Transverse colon (tissue), 4 donors: ENCODE measurements at regions not wholly inside any gene's neighbourhood (a gene's known extent, or its start where the extent isn't known, plus 50 kb on each side); places are given as distances from the start of the nearest gene placed in this dataset.

Experiments used
- DNase-seq: peaks from one replicate; pipeline ENCODE4 v3.0.0-alpha.2; 2019
- H3K27ac ChIP-seq, 4 donors: fragments of 200-600 bp; sonication (generic); 2 replicates each; pipeline ENCODE4 v1.5.1; 2016 to 2018; ENCODE audit warnings: inconsistent platforms in 4 of 4
- H3K27me3 ChIP-seq: fragments of 200-600 bp; sonication (generic); 2 replicates; pipeline ENCODE4 v1.5.1; 2017; ENCODE audit warnings: inconsistent platforms
- H3K36me3 ChIP-seq, 4 donors: fragments of 200-600 bp; sonication (generic); 2 replicates each; pipeline ENCODE4 v1.5.1; 2017 to 2019; ENCODE audit warnings: inconsistent platforms in 4 of 4
- H3K4me1 ChIP-seq, 4 donors: fragments of 200-600 bp; sonication (generic); 2 replicates each; pipeline ENCODE4 v1.5.1; 2017 to 2020; ENCODE audit warnings: inconsistent platforms in 4 of 4
- H3K4me3 ChIP-seq, 4 donors: fragments of 200-600 bp; sonication (generic); 1 replicate in 1 of 4; 2 replicates in 3 of 4; pipeline versions ENCODE4 v1.5.1 to v1.6.1; 2017 to 2019; ENCODE audit warnings: inconsistent platforms in 4 of 4
- H3K9me3 ChIP-seq, 2 donors: fragments of 200-600 bp; sonication (generic); 2 replicates each; pipeline ENCODE4 v1.5.1; 2017 to 2019; ENCODE audit warnings: inconsistent platforms in 2 of 2
- EP300 ChIP-seq: sonication (generic); formaldehyde crosslinking; IDR thresholded peaks from one replicate; pipeline ENCODE4 v1.6.1; 2017; ENCODE audit warnings: antibody characterized with exemption, low read depth
- POLR2A ChIP-seq: fragments of 450-650 bp; IDR thresholded peaks from one replicate; pipeline ENCODE4 v1.6.1; 2016; ENCODE audit warnings: antibody characterized with exemption, mild to moderate bottlenecking, moderate library complexity
- POLR2AphosphoS5 ChIP-seq, 3 donors: sonication (generic); formaldehyde crosslinking; IDR thresholded peaks; one replicate each; pipeline ENCODE4 v1.6.1; 2016; ENCODE audit warnings: antibody characterized with exemption in 3 of 3
- WGBS, 2 donors: methylation state at CpG; one replicate each; pipeline ENCODE4 v1.1.5; 2018; ENCODE audit warnings: low coverage in 1 of 2; 5-methylcytosine and 5-hydroxymethylcytosine counted together
- in situ Hi-C, 4 donors: fragments of 200-750 bp; cut with MboI; loops; one replicate each; pipeline versions ENCODE4 v1.15.0 to v1.15.1; 2017; ENCODE audit warnings: low sequenced_read_pairs in 3 of 4, low pct_ligation_motif_present in 1 of 4, low pct_unique_long_range_greater_than_20kb in 1 of 4
- intact Hi-C: fragments of 100-400 bp; cut with DNase I; formaldehyde crosslinking; loops from one replicate; pipeline ENCODE4 v1.15.1; 2023; ENCODE audit warnings: low total_unique reads
- TF ChIP-seq, protein P1 (sequence below), 5 experiments: fragments of 200-600 bp in 3 of 5; fragments of 450-650 bp in 2 of 5; sonication (generic) in 3 of 5; IDR thresholded peaks; 1 replicate in 2 of 5; 2 replicates in 3 of 5; pipeline ENCODE4 v1.5.1; 2016 to 2017; ENCODE audit warnings: antibody characterized with exemption in 5 of 5, inconsistent platforms in 3 of 5, mild to moderate bottlenecking in 2 of 5, moderate library complexity in 1 of 5

DNA sequence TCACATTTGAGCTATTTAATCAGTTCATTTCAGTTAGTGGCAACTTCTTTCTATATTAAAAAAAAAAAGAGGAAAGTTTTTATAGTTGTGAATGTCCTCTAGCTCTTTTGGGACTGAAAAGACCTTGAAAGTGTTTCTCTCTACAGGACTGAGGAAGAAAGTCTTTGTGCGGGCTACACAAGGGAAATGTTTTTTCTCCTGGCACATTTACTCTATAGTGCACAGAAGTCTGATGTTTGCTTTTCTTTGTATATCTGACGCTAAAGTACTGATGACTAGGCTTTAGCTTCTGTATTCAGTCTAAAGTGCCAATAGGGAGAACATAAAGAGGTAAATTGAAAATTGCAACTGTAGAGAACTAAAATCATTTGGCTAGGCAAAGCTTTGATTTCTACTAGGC, 737.4 kb upstream of the LUZP2 start:
- in situ Hi-C loops (no loop called here), intact Hi-C loops (loop anchor here (5.0 kb wide), 1 partner anchor 282 kb away; no protein-coding TSS in a partner anchor)

DNA sequence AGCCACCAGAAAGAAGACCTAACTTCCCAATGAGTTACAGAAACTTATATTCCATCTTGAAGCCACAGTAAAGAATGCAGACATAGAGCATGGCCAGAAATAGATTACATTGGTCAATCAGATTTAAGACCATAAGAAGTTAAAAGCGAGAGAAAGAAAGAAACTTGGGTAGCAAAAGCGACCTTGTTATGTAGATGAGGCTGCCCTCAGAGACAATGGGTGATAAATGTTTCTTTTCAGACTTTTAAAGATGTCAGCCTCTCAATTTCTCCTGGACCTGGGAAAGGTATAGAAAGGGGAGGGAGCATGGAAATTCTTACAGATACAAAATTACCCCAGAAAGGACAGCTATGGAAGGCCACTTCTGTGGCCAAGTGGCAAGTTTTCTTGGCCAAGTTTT, 732.6 kb upstream of the LUZP2 start:
- H3K36me3 ChIP-seq, result no peaks in the 10 kb centered on the region
- H3K4me3 ChIP-seq, result no peak overlapping the region
- H3K27ac ChIP-seq, result no peak overlapping the region
- WGBS, 2 donors, result 81 to 85% methylated on average over 2 of the region's 2 CpGs
- no peaks in the 10 kb centered on the region for H3K4me1 ChIP-seq
- TF ChIP-seq, protein P1, sequence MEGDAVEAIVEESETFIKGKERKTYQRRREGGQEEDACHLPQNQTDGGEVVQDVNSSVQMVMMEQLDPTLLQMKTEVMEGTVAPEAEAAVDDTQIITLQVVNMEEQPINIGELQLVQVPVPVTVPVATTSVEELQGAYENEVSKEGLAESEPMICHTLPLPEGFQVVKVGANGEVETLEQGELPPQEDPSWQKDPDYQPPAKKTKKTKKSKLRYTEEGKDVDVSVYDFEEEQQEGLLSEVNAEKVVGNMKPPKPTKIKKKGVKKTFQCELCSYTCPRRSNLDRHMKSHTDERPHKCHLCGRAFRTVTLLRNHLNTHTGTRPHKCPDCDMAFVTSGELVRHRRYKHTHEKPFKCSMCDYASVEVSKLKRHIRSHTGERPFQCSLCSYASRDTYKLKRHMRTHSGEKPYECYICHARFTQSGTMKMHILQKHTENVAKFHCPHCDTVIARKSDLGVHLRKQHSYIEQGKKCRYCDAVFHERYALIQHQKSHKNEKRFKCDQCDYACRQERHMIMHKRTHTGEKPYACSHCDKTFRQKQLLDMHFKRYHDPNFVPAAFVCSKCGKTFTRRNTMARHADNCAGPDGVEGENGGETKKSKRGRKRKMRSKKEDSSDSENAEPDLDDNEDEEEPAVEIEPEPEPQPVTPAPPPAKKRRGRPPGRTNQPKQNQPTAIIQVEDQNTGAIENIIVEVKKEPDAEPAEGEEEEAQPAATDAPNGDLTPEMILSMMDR (IDR thresholded peaks at IDR 0.05), result no peak
- TF ChIP-seq EP300, result no peak
- TF ChIP-seq POLR2A, result no peak
- no peak for TF ChIP-seq POLR2AphosphoS5 (IDR thresholded peaks at IDR 0.05)
- no peak for DNase-seq
- peaks cover 0 to 1% of the 10 kb centered on the region in 2 donors for H3K9me3 ChIP-seq
- intact Hi-C loops (no loop called here), in situ Hi-C loops (no loop called here)
- H3K27me3 ChIP-seq, result no peaks in the 10 kb centered on the region

More for the DNA sequence above, 737.4 kb upstream of the LUZP2 start:
- H3K27me3 ChIP-seq, result no peaks in the 10 kb centered on the region
- no peaks in the 10 kb centered on the region for H3K9me3 ChIP-seq
- no peaks in the 10 kb centered on the region for H3K4me1 ChIP-seq
- no peak for DNase-seq
- WGBS, 2 donors, result 77 to 86% methylated on average over 2 of the region's 2 CpGs
- H3K36me3 ChIP-seq, result no peaks in the 10 kb centered on the region
- no peak overlapping the region for H3K27ac ChIP-seq
- TF ChIP-seq POLR2AphosphoS5 (IDR thresholded peaks at IDR 0.05) (no peak), POLR2A (no peak), EP300 (no peak)
- TF ChIP-seq, protein P1 (IDR thresholded peaks at IDR 0.05), result no peak
- no peak overlapping the region for H3K4me3 ChIP-seq

DNA sequence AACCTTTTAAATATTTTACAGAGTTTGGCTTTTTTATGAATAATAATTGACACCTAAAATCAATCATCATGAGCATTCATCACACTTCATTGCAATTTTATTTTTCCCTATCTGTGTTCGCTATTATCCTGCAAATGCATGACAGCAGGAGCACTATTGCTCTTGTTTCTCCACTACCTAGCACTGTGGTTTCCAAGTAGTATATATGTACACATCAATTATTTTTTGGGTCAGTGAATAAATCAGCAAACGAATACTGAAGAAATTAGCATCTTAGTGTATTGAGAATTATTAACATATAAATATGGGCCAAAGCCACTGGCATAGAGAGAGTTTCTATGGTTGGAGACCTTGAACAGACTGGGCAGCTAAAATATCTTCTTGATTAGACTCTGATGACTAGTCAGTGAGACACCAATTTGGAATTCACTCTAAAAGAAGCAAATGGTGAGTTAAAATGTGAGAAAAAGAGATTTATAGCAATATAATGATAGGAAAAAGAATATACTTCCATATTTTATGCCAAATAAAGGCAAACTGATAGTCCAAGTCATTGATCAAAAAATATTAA, 731.1 kb upstream of the LUZP2 start:
- peaks cover 0 to 2% of the 10 kb centered on the region in 2 donors for H3K9me3 ChIP-seq
- in situ Hi-C loops (no loop called here), intact Hi-C loops (no loop called here)
- DNase-seq, result no peak
- WGBS, 2 donors, result 88 to 91% methylated on average over 2 of the region's 2 CpGs
- H3K27ac ChIP-seq, result no peak overlapping the region
- TF ChIP-seq POLR2A (no peak), POLR2AphosphoS5 (IDR thresholded peaks at IDR 0.05) (no peak), EP300 (no peak)
- TF ChIP-seq, protein P1 (IDR thresholded peaks at IDR 0.05), result no peak
- H3K4me1 ChIP-seq, result no peaks in the 10 kb centered on the region
- no peaks in the 10 kb centered on the region for H3K36me3 ChIP-seq
- no peaks in the 10 kb centered on the region for H3K27me3 ChIP-seq
- no peak overlapping the region for H3K4me3 ChIP-seq

DNA sequence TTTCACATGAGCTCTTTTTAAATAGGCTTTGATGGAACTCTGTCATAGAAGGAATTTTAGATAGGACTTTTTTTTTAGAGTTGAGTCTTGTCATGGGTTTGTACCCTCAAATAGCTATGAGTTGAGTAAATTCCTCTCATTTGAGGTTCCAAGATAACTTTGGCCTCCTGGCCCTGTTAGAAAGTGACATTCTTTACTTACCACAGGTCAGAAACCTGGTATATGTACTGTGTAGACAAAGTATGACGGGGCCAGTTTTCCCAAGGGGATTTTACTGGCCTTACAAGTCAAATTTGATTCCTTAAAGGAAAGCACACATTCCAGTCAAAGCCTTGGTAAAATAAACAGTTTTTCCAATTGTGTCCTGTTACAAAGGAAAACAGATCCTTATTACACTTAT, 729.3 kb upstream of the LUZP2 start:
- in situ Hi-C loops, result no loop called here
- Histone ChIP-seq H3K36me3 (no peaks in the 10 kb centered on the region), H3K4me1 (peaks cover 0 to 7% (median 0%) of the 10 kb centered on the region in 4 donors), H3K9me3 (peaks cover 0 to 2% of the 10 kb centered on the region in 2 donors), H3K4me3 (no peak overlapping the region), H3K27me3 (no peaks in the 10 kb centered on the region), H3K27ac (no peak overlapping the region)
- intact Hi-C loops, result no loop called here
- TF ChIP-seq EP300 (no peak), POLR2AphosphoS5 (IDR thresholded peaks at IDR 0.05) (no peak), POLR2A (no peak)
- TF ChIP-seq, protein P1 (IDR thresholded peaks at IDR 0.05), result no peak
- no peak for DNase-seq
- WGBS, 2 donors, result 40 to 71% methylated on average over 1 of the region's 1 CpG
